ENCODE measurements at regions not wholly inside any gene's neighbourhood (a gene's known extent, or its start where the extent isn't known, plus 50 kb on each side); places are given as distances from the start of the nearest gene placed in this dataset.
"Not testable (repeated sequence)": the region's sequence is repeated elsewhere in the genome, so short reads cannot be mapped to it uniquely, and the experiment has no call there.

- DNase-seq, result no peak
These were observed 87.9 kb upstream of the MSTN start for GRCh38 chr2:190150413-190150812.

GRCh38 chr2:190149908-190150307 lies 87.4 kb upstream of the MSTN start:
- no peak for DNase-seq

- no peak for DNase-seq
These were observed 86.7 kb upstream of the MSTN start for GRCh38 chr2:190149200-190149599.

GRCh38 chr2:190146109-190146508 lies 83.6 kb upstream of the MSTN start:
- not testable (repeated sequence) for DNase-seq

GRCh38 chr2:190140474-190140873 lies 77.9 kb upstream of the MSTN start:
- not testable (repeated sequence) for DNase-seq

GRCh38 chr2:190139371-190139770 lies 76.8 kb upstream of the MSTN start:
- DNase-seq, result no peak

GRCh38 chr2:190138032-190138431 lies 75.5 kb upstream of the MSTN start:
- no peak for DNase-seq

GRCh38 chr2:190137561-190137960 lies 75.0 kb upstream of the MSTN start:
- DNase-seq, result no peak

- DNase-seq, result no peak
These were observed 74.3 kb upstream of the MSTN start for GRCh38 chr2:190136825-190137224.

- DNase-seq, result no peak
These were observed 73.7 kb upstream of the MSTN start for GRCh38 chr2:190136259-190136658.

GRCh38 chr2:190129421-190130199 lies 67.1 kb upstream of the MSTN start:
- DNase-seq, result no peak

GRCh38 chr2:190127651-190128050 lies 65.1 kb upstream of the MSTN start:
- no peak for DNase-seq

- DNase-seq, result no peak
These were observed 64.3 kb upstream of the MSTN start for GRCh38 chr2:190126798-190127197.

GRCh38 chr2:190123956-190124355 lies 61.4 kb upstream of the MSTN start:
- no peak for DNase-seq

GRCh38 chr2:190121971-190122370 lies 59.4 kb upstream of the MSTN start:
- DNase-seq, result peak; percentile 19

GRCh38 chr2:190121305-190121704 lies 58.8 kb upstream of the MSTN start:
- no peak for DNase-seq

- no peak for DNase-seq
These were observed 57.5 kb upstream of the MSTN start for GRCh38 chr2:190119923-190120590.

- DNase-seq, result no peak
These were observed 56.7 kb upstream of the MSTN start for GRCh38 chr2:190119257-190119656.

- DNase-seq, result no peak
These were observed 54.8 kb upstream of the MSTN start for GRCh38 chr2:190117305-190117704.

GRCh38 chr2:190113000-190113399 lies 50.5 kb upstream of the MSTN start:
- DNase-seq, result no peak

Measured in RPMI8226 (cell line).